ENCODE measurements at regions not wholly inside any gene's neighbourhood (a gene's known extent, or its start where the extent isn't known, plus 50 kb on each side); places are given as distances from the start of the nearest gene placed in this dataset.
A peak's percentile ranks its signal among the peaks of the same experiment; 100 is the strongest.

DNA sequence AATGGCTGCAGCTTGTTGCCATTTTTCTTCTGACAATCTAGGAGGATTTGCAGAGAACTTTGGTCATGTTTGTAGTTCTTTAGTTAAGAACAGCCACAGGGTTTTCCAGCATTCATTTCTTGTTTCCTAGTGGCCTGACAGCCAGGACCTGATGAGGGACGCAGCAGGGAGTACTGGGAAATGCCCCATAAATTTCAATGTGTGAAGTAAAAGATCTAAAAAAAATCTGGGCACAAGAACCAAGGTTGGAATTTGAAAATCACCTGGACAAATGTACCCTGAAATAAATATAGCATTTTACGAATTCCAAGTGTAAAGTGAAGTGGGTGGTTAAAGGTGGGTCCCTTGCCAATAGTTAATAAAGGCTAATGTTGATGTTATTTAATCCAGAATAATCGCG, 195.0 kb downstream of the ZIC1 start:
- DNase-seq, result no peak

DNA sequence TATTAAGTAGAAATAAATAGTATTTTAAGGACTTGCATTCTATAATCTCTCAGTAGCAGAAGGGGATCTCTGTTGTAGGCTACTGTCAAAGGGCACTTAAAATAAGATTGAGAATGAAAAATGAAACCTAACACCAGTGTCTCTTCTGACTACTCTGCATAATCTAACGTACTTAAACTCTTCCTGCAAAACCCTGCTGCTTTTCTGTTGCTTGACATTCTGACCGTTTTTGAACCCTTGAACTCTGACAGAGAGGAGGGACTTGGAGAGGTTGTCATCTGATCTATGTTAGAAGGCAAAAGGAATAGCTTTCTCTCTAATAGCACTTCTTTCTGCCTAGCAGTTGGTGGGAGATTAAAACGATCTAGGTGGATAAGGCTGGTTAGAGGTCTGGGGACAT, 204.6 kb downstream of the ZIC1 start:
- peak; percentile 74 for DNase-seq

DNA sequence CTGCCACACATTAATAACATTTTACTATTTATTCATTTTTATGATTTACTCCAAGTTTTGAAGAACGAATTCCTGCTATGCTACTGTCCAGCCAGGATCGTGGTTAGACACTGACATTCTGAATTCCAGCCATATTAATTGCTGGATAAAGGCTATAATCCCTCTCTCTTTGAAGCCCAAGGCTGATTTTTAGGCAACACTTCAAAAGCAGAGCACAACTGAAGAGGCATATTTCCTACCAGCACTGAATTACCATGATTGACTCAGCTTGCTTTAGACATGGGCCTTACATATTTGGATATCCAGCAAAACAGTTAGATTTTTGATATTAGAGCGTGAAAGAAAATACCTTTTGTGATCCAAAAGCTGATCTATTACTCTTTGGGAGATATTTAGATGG, 205.0 kb downstream of the ZIC1 start:
- no peak for DNase-seq

DNA sequence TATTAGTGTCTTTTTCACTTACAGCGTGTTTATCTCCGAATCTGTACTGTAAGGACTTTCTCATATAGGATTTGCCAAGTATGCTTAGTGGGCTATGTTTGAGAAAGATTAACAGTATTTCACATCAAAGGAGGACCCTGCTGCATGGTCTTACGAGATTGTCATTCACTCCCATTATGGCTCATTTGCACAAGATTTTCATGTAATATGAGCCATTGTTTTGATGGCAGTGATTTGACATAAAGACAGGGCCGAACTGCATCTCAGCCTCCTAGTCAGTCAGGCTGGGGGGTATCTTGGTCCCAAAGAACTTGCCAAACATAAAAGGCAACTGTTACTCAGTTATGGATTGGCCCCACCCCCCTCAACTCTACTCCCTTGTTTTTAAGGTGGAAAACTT, 205.9 kb downstream of the ZIC1 start:
- no peak for DNase-seq

DNA sequence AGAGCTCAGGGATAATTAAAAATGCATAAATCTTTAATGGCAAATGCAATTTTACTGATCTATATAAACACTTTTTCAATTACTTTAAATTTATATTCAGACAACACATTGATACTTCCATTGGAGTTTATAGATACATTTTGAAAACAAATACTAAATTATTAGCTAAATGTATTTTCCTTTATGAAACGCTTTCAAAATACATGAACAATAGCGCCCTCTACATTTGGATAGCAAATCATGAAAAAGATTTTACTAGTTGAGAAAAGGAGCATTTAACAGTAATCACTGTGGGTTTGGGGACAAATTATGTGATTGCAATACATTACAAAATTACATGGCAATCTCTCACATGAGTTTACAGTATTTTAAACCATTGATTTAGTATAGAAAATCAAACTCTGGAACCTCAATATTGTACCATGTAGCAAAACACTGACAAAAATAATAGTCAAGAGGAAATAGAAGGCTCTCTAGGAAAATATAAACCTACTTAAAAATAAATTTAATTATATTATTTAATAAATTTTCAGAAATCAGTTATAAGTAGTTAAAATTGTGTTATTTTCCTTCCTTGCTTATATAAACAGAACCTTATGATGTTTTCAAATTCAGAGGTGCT, 207.9 kb downstream of the ZIC1 start:
- peak; percentile 41 for DNase-seq

DNA sequence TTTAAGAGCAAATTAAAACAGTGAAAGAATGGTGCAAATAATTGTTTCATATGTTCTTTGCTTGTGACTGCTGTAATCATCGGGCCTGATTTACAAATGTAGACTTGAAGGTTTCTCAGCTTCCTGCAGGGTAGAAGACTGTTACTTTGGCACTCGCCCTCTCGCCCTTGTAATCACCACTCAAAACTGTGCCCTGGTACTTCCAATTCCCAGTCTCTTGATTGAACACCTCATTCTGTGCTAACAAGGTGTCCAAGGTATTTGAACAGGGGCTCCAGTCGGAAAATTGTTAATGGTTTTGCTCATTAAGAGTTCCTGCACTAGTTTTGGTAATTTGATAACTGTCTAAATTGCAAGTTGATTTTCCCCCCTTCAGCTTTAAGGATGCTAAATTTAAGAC, 209.5 kb downstream of the ZIC1 start:
- no peak for DNase-seq

DNA sequence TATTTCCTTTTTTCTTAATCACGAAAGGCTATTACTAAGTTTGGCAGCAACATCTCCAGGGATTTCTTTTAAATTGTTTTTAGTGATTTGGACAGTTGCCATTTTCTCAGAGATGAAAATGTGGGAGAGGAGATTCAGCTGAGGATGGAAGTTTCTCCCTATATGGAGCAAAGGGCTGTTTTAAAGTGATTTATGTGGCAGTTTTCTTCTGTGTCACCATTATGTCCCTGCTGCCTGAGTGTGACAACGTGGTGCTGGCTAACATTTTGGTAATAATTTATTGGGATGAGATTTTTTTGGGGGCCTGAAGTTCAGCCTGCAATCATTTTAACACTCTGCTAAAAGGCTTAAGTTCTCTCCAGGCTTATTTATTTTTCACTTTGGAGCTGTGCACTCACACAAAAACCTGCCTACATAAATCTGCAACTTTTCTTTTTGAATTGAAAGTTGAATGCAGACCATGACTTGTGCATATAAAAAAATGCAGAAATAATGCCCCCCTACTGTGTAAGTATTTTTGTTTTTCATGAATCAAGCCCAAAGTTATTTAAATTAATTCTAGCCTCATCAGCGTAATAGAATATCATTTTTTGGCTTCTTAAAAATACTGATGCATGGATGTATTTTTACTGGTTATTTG, 210.9 kb downstream of the ZIC1 start:
- no peak for DNase-seq

DNA sequence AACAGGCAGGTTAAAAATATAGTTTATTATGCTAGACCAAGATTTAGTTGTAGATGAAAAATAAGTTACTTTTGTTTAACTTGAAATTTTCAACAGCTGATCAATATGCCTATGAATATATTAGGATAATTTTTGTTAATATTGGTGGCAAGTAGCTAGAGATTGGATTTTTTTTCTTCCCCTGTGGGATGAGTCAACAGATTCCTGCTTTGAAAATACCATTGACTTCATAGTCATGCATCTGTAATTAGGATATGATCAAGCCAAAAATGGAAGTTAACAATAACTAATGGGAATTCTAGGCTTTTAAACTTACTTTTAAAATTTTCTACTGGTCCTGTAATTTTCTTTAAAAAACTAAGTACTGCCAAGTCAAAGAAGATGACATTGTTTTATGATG, 211.7 kb downstream of the ZIC1 start:
- DNase-seq, result no peak

DNA sequence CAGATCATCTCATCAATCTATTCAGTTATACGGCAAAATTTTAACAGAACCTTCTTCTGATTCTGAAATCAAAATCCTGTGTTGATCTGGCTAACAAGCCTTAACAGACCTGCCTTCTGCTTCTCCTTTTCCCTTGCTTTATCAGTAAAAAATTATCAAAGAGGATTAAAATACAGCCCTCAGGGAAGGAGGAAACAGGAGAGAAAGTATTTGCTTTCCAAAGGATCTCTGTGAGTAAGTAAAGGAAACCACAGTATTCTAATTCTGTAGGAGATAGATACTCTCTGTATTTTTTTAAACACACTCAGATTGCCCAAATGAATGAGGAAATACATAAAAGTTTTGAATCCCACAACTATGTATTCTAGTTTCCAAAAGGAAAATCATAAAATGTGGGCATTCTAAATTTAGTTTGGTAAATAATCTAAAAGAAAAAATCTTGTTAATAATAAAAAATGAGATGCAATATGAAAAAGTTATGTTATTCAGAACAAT, 221.8 kb downstream of the ZIC1 start:
- no peak for DNase-seq

DNA sequence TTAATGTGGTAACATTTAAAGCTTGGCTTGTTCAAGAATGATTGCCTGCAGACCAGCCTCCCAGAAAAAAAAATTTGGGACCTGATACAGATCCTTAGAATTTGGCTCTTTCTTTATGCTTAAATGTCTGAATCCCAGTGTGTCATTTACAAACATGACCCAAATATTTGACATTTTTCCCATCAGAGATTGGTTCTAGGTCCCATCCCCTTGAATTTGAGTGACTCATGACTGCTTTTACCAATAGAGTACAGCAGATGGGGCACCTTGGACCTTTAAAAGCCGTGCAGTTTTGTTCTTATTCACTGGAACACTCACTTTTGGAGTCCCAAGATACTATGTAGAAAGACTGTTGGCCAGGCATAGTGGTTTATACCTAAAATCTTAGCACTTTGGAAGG, 231.6 kb downstream of the ZIC1 start:
- DNase-seq, result no peak

DNA sequence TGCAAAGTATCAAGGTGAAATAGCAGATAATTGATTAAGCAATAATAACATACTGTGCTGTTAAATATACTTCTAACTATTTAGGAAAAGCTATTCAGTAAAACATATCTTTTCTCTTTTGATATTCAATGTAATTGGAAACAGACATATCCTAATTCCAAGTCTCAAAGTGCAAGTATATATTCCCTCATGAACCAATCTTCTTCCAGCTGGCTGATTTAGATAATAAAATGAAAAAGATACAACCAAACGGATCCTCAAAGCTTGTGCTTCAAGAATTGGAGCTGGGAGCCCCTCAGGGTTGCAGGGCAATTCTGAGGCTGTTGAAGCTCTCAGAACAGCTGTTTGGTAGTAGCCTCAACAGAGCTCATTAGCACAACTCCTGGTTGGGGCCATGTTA, 236.6 kb downstream of the ZIC1 start:
- DNase-seq, result no peak

DNA sequence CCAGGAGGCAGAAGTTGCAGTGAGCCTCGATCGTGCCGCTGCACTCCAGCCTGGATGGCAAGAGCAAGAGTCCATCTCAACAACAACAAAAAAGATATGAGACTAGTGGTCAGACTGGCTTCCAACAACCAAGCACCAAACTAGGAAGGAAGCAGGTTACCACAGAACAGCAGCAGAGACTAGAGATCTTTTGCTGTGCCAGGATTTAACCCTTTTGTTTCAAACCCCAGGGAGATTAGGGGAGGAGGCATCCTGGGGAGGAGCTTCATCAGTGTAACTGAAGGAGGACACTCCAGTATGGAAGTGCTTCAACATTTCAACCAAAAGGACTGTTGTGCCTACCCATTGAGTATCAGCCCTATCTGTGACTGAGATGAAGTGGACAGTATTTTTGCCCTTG, 240.3 kb downstream of the ZIC1 start:
- no peak for DNase-seq

DNA sequence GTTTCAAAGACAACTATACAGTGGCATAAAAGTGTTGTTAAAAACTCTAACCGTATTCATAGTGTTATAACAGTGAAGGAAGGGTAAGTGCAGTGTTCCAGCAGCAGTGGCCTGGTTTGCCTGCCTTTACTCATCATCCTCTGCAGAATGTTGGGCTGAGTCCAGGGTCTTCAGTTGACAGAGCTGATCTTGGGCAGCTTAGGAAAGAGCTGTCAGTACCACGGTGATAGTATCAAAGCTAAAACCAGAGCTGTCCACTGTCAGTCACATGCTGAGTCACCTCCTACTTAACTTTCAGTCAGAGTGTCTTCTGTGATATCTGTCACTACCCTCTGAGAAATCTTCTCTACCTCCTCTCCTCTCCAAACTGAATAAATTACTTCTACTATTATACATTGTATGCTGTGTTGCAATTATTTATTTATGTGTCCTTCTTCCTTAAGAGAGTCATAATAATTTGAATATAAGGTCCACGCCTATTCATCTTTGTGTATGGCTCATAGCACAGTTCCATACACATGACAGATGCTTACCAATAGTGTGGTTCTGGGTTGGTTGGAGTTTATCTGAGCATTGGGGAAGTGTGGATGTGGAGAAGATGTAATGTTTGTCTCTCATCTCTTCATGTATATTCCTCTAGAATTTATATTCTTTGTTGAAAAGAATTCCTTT, 242.1 kb downstream of the ZIC1 start:
- no peak for DNase-seq

DNA sequence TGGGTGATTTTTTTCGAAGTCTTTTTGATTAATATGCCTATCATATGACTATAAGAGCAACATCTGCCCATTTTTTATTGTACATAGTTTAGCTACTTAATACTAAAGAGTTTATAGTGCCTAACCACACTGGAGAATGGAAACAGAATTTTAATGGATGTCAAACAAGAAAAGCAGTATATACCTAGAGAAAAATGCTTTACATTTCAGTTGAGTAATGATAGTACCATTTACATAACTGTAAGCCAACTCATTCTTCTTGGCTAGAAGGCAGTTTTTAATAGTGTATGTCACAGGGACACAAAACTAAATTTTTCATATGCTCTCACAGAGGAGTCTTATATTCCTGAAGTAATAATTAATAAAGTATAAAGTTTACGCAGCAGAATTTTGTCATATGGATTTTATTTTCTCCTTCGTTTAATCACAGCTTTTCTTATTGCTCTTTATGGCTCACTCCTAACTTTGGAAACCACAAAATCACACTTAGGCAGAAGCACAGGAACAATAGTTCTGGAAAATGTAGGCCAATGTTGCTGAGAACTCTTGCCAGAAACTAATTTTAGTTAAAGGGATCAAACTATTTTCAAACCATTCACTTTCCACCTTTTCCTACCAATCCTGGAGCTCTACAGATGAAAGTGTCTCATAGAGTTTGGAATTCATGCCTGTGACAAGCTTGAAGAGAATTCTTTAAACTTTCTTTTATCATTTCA, 243.6 kb downstream of the ZIC1 start:
- no peak for DNase-seq

DNA sequence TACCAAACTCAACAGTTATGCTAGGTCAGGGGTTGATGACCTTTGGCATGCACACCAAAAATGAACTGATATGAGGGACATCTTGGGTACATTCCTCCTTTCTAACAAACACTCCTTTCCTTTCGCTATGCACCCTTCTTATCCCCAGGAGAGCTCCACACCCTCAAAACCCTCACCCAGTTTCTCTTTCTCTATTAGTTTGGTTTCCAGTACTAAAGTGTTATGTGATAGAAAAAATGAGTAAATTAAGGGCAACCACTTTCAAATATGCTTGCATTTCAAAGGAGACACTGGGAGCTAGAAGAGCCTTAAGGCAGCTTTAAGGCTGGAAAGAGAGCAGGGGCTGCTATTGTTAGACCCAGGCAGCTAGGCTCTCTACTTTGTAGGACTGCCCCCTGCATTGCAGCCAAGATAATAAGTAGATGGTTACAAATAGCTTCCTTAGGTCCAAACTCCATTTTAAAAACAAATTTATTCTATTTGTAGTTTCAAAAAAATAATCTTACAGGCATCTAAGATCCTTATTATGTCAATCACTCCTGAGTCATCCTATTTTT, 244.3 kb downstream of the ZIC1 start:
- no peak for DNase-seq

DNA sequence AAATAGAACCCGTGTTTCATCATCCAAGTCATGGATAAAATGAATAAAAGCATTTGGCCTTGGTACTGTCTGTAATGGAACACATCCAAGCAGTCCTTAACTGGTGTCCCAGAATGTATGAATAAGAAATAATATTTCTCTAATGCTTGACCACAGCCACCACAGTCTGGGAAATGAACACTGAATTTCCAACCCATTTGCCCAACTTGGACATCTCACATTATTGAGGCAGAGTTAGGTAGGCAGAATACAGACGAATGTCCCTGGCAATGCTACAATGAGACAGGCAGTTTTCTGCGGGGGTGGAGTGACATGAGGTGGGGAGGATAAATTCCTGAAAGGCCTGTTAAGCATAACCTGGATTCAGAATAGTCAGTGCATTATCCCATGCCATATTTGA, 245.7 kb downstream of the ZIC1 start:
- no peak for DNase-seq

DNA sequence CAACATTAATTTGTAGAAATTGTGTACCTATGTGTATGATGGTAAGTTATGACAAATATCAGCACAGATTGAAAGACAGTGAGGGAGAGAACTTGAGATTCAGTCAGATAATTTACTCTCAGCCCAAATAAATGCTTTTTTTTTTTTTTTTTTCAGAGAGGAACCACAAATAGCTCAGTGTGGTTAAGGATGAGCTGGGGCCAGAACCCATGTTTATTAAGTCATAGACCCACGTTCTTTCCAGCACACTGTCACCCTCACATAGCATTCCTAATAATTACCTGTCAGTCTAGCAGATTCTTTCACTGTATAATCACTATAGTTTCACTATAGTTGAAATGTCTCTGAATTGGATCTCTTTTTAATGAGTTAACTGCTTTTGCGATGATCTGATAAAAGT, 246.1 kb downstream of the ZIC1 start:
- DNase-seq, result no peak

DNA sequence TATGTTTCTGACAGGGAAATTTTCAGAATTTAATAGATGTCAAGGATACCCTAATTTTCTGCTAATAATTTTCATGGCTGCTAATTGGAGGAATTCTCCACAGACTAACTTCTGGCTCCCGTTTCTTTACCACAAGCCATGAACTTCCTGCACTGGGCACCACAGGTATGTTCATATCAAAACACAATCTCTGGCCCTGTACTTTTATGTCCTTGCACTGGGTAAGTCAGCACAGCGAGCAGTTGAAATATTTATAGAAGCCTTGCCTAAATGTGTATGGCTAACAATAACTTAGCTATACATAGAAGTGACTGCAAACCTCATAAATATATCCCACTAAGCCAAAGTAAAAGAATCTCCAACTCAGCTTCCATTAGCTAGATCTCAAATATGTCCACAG, 246.9 kb downstream of the ZIC1 start:
- DNase-seq, result no peak

DNA sequence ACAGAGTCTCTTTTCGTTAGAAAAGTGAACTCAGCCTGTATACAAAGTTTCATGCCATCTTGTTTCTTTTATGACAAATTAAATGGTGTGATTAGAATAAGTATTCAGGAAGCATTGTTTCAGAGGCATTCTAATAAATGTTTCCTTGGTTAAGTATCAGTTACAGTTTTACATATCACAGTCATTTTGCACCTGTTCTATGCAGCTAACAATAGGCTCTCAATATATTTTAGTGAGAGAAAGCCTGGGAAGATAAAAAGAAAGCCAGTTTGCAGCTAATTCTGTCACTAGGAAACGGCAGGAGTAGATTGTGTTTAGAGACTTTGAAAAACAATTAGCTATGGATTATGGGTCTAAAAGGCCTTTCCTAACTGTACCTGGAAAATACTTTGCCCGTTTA, 252.8 kb downstream of the ZIC1 start:
- DNase-seq, result no peak

DNA sequence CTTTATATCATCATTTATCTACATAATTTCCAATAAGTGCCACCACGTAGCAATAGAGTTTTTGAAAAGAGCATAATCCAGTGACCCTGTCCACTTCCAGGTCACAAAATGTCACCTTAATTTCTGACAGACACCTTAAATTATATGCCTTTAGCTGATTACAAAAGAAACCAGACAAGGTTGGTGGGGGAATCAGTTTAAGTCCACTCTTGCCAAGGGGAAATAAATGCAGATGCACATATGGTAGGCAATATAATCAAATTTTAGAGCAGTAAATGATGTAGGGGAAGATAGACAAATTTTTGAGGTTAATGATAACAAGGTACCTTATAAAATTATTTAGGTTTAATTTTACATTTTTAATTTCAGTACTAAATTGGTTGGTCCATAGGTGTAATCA, 253.5 kb downstream of the ZIC1 start:
- DNase-seq, result no peak

DNA sequence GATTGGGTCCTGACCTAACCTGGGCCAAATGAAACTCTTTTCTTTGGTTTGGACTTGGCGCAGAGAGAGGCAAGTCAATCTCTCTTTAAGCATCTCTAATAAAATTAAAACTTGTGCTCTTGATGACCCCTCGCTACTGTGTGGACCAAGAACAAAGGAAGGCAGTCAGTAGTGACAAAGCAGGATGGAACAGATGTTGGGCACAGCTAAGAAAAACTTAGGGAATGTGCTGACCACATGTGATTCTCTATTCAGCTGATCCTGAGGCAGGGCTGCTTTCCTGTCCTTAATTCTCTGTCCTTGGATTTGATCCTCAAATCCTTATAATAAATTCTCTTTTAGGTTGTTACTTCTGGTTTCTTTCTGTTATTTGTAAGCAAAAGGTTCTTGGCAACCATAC, 259.9 kb downstream of the ZIC1 start:
- no peak for DNase-seq

DNA sequence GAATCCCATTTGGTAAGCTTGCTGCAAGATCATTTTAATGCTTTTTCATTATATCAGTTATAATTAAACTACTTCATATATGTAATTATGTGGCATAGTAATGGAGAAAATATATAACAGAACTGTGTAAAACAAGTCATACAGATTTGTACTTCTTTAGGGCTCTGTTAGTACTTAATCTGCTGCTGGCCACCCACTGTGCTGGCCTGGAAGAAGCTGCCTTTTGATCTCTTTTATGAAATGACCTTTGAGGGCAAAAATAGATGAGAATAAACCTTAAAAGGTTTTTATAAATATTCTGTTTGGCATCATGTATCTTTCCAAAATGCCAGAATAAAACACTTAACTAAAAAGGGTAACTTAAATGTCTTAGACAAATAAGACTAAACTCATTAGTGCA, 262.9 kb downstream of the ZIC1 start:
- DNase-seq, result no peak

DNA sequence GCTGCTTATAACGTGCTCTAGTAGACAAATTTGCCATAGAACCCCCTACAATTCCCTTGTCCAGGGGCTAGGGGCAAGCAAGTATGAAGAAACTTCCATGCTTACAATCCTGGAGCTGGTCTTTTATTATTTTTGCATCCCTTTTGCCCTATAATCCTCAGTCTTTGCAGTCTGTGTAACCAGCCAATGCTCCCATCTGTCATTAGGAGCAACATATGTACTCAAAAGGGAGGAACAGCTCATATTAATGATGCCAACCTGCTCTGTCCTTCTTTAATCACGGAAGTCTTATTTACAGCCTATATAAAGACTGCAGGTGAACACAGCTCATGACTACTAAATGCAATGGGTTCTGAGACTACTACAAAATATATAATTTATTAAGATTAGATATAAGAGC, 263.3 kb downstream of the ZIC1 start:
- DNase-seq, result no peak

DNA sequence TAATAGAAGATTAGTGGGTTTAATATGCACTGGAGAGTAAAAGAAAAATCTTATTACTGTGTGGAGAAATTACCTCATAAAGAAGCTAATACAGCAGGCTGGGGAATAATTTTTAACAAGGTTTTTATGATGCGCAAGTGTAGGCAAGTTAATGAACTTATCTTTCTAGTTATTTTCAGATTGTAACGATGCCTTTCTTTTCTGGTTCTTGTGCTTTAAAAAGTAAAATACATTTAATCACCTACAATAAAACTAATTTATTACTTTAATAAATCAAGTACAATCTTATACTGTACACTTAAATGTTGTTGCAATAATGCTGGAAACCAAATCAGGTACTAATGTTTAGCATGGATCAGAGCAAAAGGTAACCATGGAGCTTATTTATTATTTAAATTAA, 266.6 kb downstream of the ZIC1 start:
- DNase-seq, result no peak
